Right lobe of liver (tissue), 4 donors: ENCODE measurements at regions not wholly inside any gene's neighbourhood (a gene's known extent, or its start where the extent isn't known, plus 50 kb on each side); places are given as distances from the start of the nearest gene placed in this dataset.
A peak's percentile ranks its signal among the peaks of the same experiment; 100 is the strongest.

Experiments
- CTCF ChIP-seq, 4 donors: fragments of 200-600 bp in 3 of 4; fragments of 450-650 bp in 1 of 4; IDR thresholded peaks; one replicate each; pipeline versions ENCODE4 v1.5.1 to v1.8.0; 2016 to 2022; ENCODE audit warnings: antibody characterized with exemption in 4 of 4, mild to moderate bottlenecking in 2 of 4
- POLR2A ChIP-seq: fragments of 450-650 bp; IDR thresholded peaks from one replicate; pipeline ENCODE4 v1.6.1; 2017; ENCODE audit warnings: antibody characterized with exemption, mild to moderate bottlenecking
- donor health status: DM: no; HTN: no; CAD: no.
- donor health status: DM: no; HTN: no; CAD: no.
- donor health status: DM: no; HTN: yes; CAD: no.

- no peak for TF ChIP-seq POLR2A
- peak in 3 of 4 donors; percentile 27 to 44 (median 30) for TF ChIP-seq CTCF (IDR thresholded peaks at IDR 0.05)
These were observed 240.7 kb downstream of the SHOX2 start for GRCh38 chr3:157865352-157866000.
